H9 (cell line): ENCODE measurements at regions not wholly inside any gene's neighbourhood (a gene's known extent, or its start where the extent isn't known, plus 50 kb on each side); places are given as distances from the start of the nearest gene placed in this dataset.

Experiments
- DNase-seq: peaks from one replicate; pipeline ENCODE4 v3.0.0-alpha.2; 2017
- H2AFZ ChIP-seq: one replicate; pipeline ENCODE4 v1.6.1; 2013; ENCODE audit warnings: mild to moderate bottlenecking, low read length, control low read depth, moderate library complexity
- H2AK5ac ChIP-seq: 2 replicates; pipeline ENCODE4 v1.6.1; 2013; ENCODE audit warnings: low read length, control low read depth, mixed read lengths; ENCODE audit not compliant: insufficient read length
- H2BK120ac ChIP-seq: one replicate; pipeline ENCODE4 v1.6.1; 2013; ENCODE audit warnings: low read depth, mild to moderate bottlenecking, low read length, control low read depth, inconsistent platforms; ENCODE audit not compliant: poor library complexity, severe bottlenecking
- H2BK12ac ChIP-seq: 2 replicates; pipeline ENCODE4 v1.6.1; 2013; ENCODE audit warnings: low read length, control low read depth, mixed read lengths, low read depth; ENCODE audit not compliant: insufficient read length
- H2BK15ac ChIP-seq: 2 replicates; pipeline ENCODE4 v1.6.1; 2013; ENCODE audit warnings: low read depth, low read length, control low read depth
- H2BK20ac ChIP-seq: one replicate; pipeline ENCODE4 v1.6.1; 2013; ENCODE audit warnings: low read depth, mild to moderate bottlenecking, low read length, control low read depth, inconsistent platforms; ENCODE audit not compliant: poor library complexity, severe bottlenecking
- H2BK5ac ChIP-seq: 2 replicates; pipeline ENCODE4 v1.6.1; 2013; ENCODE audit warnings: low read length, control low read depth, mixed read lengths; ENCODE audit not compliant: insufficient read length
- H3K14ac ChIP-seq: 2 replicates; pipeline ENCODE4 v1.6.1; 2013; ENCODE audit warnings: low read length, control low read depth; ENCODE audit not compliant: insufficient read depth
- H3K18ac ChIP-seq: 2 replicates; pipeline ENCODE4 v1.6.1; 2013; ENCODE audit warnings: low read depth, mild to moderate bottlenecking, mixed read lengths, low read length, control low read depth; ENCODE audit not compliant: insufficient read length
- H3K23ac ChIP-seq: 2 replicates; pipeline ENCODE4 v1.6.1; 2013; ENCODE audit warnings: low read length, control low read depth, mixed read lengths, low read depth; ENCODE audit not compliant: insufficient read length
- H3K23me2 ChIP-seq: 2 replicates; pipeline ENCODE4 v1.6.1; 2013; ENCODE audit warnings: low read depth, mild to moderate bottlenecking, mixed read lengths, low read length, control low read depth; ENCODE audit not compliant: insufficient read length, poor library complexity, severe bottlenecking
- H3K27ac ChIP-seq: 2 replicates; pipeline ENCODE4 v1.5.1; 2013; ENCODE audit warnings: low read length, control low read depth, mixed read lengths, low read depth; ENCODE audit not compliant: insufficient read length
- H3K27me3 ChIP-seq: 2 replicates; pipeline ENCODE4 v1.6.1; 2013; ENCODE audit warnings: low read length, control low read depth, inconsistent platforms; ENCODE audit not compliant: insufficient read depth
- H3K4ac ChIP-seq: 2 replicates; pipeline ENCODE4 v1.6.1; 2013; ENCODE audit warnings: low read depth, mild to moderate bottlenecking, control low read depth, inconsistent platforms, low read length, moderate library complexity
- H3K4me1 ChIP-seq: 2 replicates; pipeline ENCODE4 v1.6.1; 2013; ENCODE audit warnings: low read length, control low read depth, inconsistent platforms; ENCODE audit not compliant: insufficient read depth
- H3K4me2 ChIP-seq: 2 replicates; pipeline ENCODE4 v1.6.1; 2013; ENCODE audit warnings: low read length, control low read depth, mixed read lengths; ENCODE audit not compliant: insufficient read length, insufficient read depth
- H3K56ac ChIP-seq: 2 replicates; pipeline ENCODE4 v1.6.1; 2013; ENCODE audit warnings: low read depth, mild to moderate bottlenecking, mixed read lengths, low read length, control low read depth; ENCODE audit not compliant: insufficient read length
- H3K79me1 ChIP-seq: 2 replicates; pipeline ENCODE4 v1.6.1; 2013; ENCODE audit warnings: low read depth, mild to moderate bottlenecking, moderate library complexity, low read length, control low read depth, inconsistent platforms; ENCODE audit not compliant: insufficient read depth, poor library complexity, severe bottlenecking
- H3K79me2 ChIP-seq: 2 replicates; pipeline ENCODE4 v1.6.1; 2013; ENCODE audit warnings: low read length, control low read depth, inconsistent platforms; ENCODE audit not compliant: insufficient read depth
- H3K9ac ChIP-seq: 2 replicates; pipeline ENCODE4 v1.6.1; 2013; ENCODE audit warnings: low read length, control low read depth, mixed read lengths; ENCODE audit not compliant: insufficient read length; ENCODE audit errors: extremely low read depth
- H3K9me3 ChIP-seq: one replicate; pipeline ENCODE4 v1.6.1; 2013; ENCODE audit warnings: low read depth, low read length, inconsistent platforms; ENCODE audit not compliant: control insufficient read depth
- H3T11ph ChIP-seq: one replicate; pipeline ENCODE4 v1.6.1; 2013; ENCODE audit warnings: mild to moderate bottlenecking, low read length, control low read depth, inconsistent platforms
- H4K20me1 ChIP-seq: one replicate; pipeline ENCODE4 v1.6.1; 2013; ENCODE audit not compliant: control insufficient read depth, insufficient read length, insufficient read depth
- H4K5ac ChIP-seq: 2 replicates; pipeline ENCODE4 v1.6.1; 2013; ENCODE audit warnings: low read depth, mild to moderate bottlenecking, mixed read lengths, low read length, control low read depth; ENCODE audit not compliant: insufficient read length
- H4K8ac ChIP-seq: replicated peaks from 2 replicates; pipeline ENCODE4 v1.6.1; 2013; ENCODE audit warnings: low read length, control low read depth, mixed read lengths, low read depth; ENCODE audit not compliant: insufficient read length
- H4K91ac ChIP-seq: 2 replicates; pipeline ENCODE4 v1.6.1; 2013; ENCODE audit warnings: low read depth, mild to moderate bottlenecking, moderate library complexity, mixed read lengths, low read length, control low read depth; ENCODE audit not compliant: insufficient read length
- H3K27ac Mint-ChIP-seq, 3 experiments: 2 replicates in 2 of 3; 3 replicates in 1 of 3; pipeline ENCODE4 v1.8.0; 2020 to 2021; ENCODE audit warnings: mixed read lengths in 3 of 3, mild to moderate bottlenecking in 1 of 3, moderate library complexity in 1 of 3
- H3K27me3 Mint-ChIP-seq: 2 replicates; pipeline ENCODE4 v1.8.0; 2021; ENCODE audit warnings: low read depth, mild to moderate bottlenecking, moderate library complexity, mixed read lengths
- H3K36me3 Mint-ChIP-seq, 3 experiments: 2 replicates in 2 of 3; 3 replicates in 1 of 3; pipeline ENCODE4 v1.8.0; 2020 to 2021; ENCODE audit warnings: low read depth in 3 of 3, mixed read lengths in 3 of 3; ENCODE audit not compliant: insufficient read depth in 1 of 3
- H3K4me1 Mint-ChIP-seq, 2 experiments: 2 replicates each; pipeline ENCODE4 v1.8.0; 2020; ENCODE audit warnings: mixed read lengths in 2 of 2
- H3K4me3 Mint-ChIP-seq, 2 experiments: 2 replicates in 1 of 2; 3 replicates in 1 of 2; pipeline ENCODE4 v1.8.0; 2020 to 2021; ENCODE audit warnings: mild to moderate bottlenecking in 2 of 2, mixed read lengths in 2 of 2, moderate library complexity in 1 of 2
- H3K9me3 Mint-ChIP-seq, 2 experiments: 2 replicates in 1 of 2; 3 replicates in 1 of 2; pipeline ENCODE4 v1.8.0; 2020; ENCODE audit warnings: mild to moderate bottlenecking in 2 of 2, mixed read lengths in 2 of 2, moderate library complexity in 1 of 2
- CTCF ChIP-seq: fragments of 200-600 bp; sonication (generic); conservative IDR thresholded peaks from 3 replicates; pipeline ENCODE4 v1.8.0; 2021; ENCODE audit warnings: antibody characterized with exemption, mild to moderate bottlenecking
- WGBS: extraction: QIAGEN DNeasy Blood & Tissue Kit; methylation state at CpG from one replicate; pipeline ENCODE4 v1.1.7; 2013; ENCODE audit warnings: missing lambda C conversion rate, low lambda C conversion rate, mixed read lengths; ENCODE audit not compliant: insufficient read length; ENCODE audit errors: extremely low coverage; 5-methylcytosine and 5-hydroxymethylcytosine counted together

- H3K9me3 Mint-ChIP-seq: peaks cover 4% of the 10 kb centered on the region in 2 experiments; a peak in 3 of 5 replicates
- Histone ChIP-seq H4K91ac (no peak overlapping the region), H3K4me1 (no peaks in the 10 kb centered on the region)
Measured at GRCh38 chr10:81688459-81688858, 186.5 kb upstream of the NRG3 start.

More at GRCh38 chr10:81688459-81688858, 186.5 kb upstream of the NRG3 start:
- H3K9ac ChIP-seq: no peak overlapping the region
- no CpG with 5 or more reads among the region's 1 CpG for WGBS
- no peak overlapping the region for H4K8ac ChIP-seq
- no peak overlapping the region for H2BK12ac ChIP-seq
- no peak overlapping the region for H2AK5ac ChIP-seq
- Mint-ChIP-seq H3K4me1 (no peaks in the 10 kb centered on the region), H3K36me3 (no peaks in the 10 kb centered on the region), H3K27ac (no peak overlapping the region), H3K4me3 (no peak overlapping the region), H3K27me3 (no peaks in the 10 kb centered on the region; the same call in 1 of the 2 replicates)
- no peak overlapping the region for H2BK120ac ChIP-seq
- H3K27me3 ChIP-seq: no peaks in the 10 kb centered on the region
- no peak overlapping the region for H4K5ac ChIP-seq
- no peak overlapping the region for H2AFZ ChIP-seq
- no peak overlapping the region for H3K4me2 ChIP-seq
- H2BK15ac ChIP-seq: no peak overlapping the region
- H4K20me1 ChIP-seq: no peaks in the 10 kb centered on the region
- H3K23ac ChIP-seq: no peak overlapping the region
- no peak overlapping the region for H3K27ac ChIP-seq
- H2BK20ac ChIP-seq: no peak overlapping the region
- H3K14ac ChIP-seq: no peak overlapping the region
- DNase-seq: no peak
- no peak overlapping the region for H3K4ac ChIP-seq
- no peaks in the 10 kb centered on the region for H3K23me2 ChIP-seq
- no peak overlapping the region for H3K56ac ChIP-seq
- no peak overlapping the region for H3T11ph ChIP-seq
- no peaks in the 10 kb centered on the region for H3K9me3 ChIP-seq
- no peak for TF ChIP-seq CTCF
- no peak overlapping the region for H3K18ac ChIP-seq
- H3K79me1 ChIP-seq: no peaks in the 10 kb centered on the region
- H3K79me2 ChIP-seq: no peaks in the 10 kb centered on the region
- no peak overlapping the region for H2BK5ac ChIP-seq
